DND-41 (cell line): ENCODE measurements at regions not wholly inside any gene's neighbourhood (a gene's known extent, or its start where the extent isn't known, plus 50 kb on each side); places are given as distances from the start of the nearest gene placed in this dataset.

Source experiments
- ATAC-seq: fragments of 200-7000 bp; cut with Tn5 transposase; 3 replicates; pipeline ENCODE4 v1.9.1; 2021; ENCODE audit warnings: low read depth; ENCODE audit not compliant: insufficient read depth
- DNase-seq: peaks from one replicate; pipeline ENCODE4 v3.0.0-alpha.2; 2020
- H2AFZ ChIP-seq: 2 replicates; pipeline ENCODE4 v1.6.0; 2012; ENCODE audit warnings: low read depth, low read length
- H3K27ac ChIP-seq: 2 replicates; pipeline ENCODE4 v1.5.1; 2012; ENCODE audit warnings: low read length, inconsistent platforms
- H3K27me3 ChIP-seq: fragments of 200-600 bp; sonication (generic); 2 replicates; pipeline ENCODE4 v1.6.0; 2012; ENCODE audit warnings: low read length, mild to moderate bottlenecking, inconsistent platforms; ENCODE audit not compliant: insufficient read depth, poor library complexity
- H3K36me3 ChIP-seq: 2 replicates; pipeline ENCODE4 v1.5.1; 2012; ENCODE audit warnings: low read length, inconsistent platforms; ENCODE audit not compliant: insufficient read depth
- H3K4me1 ChIP-seq: 2 replicates; pipeline ENCODE4 v1.5.1; 2012; ENCODE audit warnings: mild to moderate bottlenecking, low read length; ENCODE audit not compliant: insufficient read depth
- H3K4me2 ChIP-seq: 2 replicates; pipeline ENCODE4 v1.6.0; 2012; ENCODE audit warnings: mild to moderate bottlenecking, moderate library complexity, low read length, inconsistent platforms; ENCODE audit not compliant: insufficient read depth
- H3K4me3 ChIP-seq, 2 experiments: fragments of 200-600 bp in 1 of 2; shearing (Covaris generic) in 1 of 2; 2 replicates each; pipeline ENCODE4 v1.5.1; 2012 to 2016; ENCODE audit warnings: inconsistent platforms in 2 of 2, low read length in 2 of 2, mild to moderate bottlenecking in 2 of 2, low read depth in 1 of 2, moderate library complexity in 1 of 2
- H3K79me2 ChIP-seq: 2 replicates; pipeline ENCODE4 v1.6.0; 2012; ENCODE audit warnings: low read length, inconsistent platforms; ENCODE audit not compliant: insufficient read depth
- H3K9ac ChIP-seq: 2 replicates; pipeline ENCODE4 v1.6.0; 2012; ENCODE audit warnings: low read depth, mild to moderate bottlenecking, inconsistent platforms, low read length, moderate library complexity
- H3K9me3 ChIP-seq: 2 replicates; pipeline ENCODE4 v1.5.1; 2012; ENCODE audit warnings: low read length, moderate library complexity, mild to moderate bottlenecking, inconsistent platforms; ENCODE audit not compliant: insufficient read depth, severe bottlenecking
- H4K20me1 ChIP-seq: 2 replicates; pipeline ENCODE4 v1.6.0; 2012; ENCODE audit warnings: low read length; ENCODE audit not compliant: insufficient read depth
- CTCF ChIP-seq: IDR thresholded peaks from 2 replicates; pipeline ENCODE4 v1.5.1; 2012; ENCODE audit warnings: borderline replicate concordance, low read length, moderate library complexity, mild to moderate bottlenecking; ENCODE audit not compliant: poor library complexity, severe bottlenecking; ENCODE audit errors: extremely low read depth
- EZH2 ChIP-seq: IDR thresholded peaks from 3 replicates; pipeline ENCODE4 v1.6.1; 2012; ENCODE audit warnings: borderline replicate concordance, low read depth, mild to moderate bottlenecking, moderate library complexity, low read length, inconsistent platforms; ENCODE audit not compliant: severe bottlenecking

GRCh38 chr1:25028907-25029599, 99.0 kb upstream of the RUNX3 start:
- no peak overlapping the region for H3K4me2 ChIP-seq

DNA sequence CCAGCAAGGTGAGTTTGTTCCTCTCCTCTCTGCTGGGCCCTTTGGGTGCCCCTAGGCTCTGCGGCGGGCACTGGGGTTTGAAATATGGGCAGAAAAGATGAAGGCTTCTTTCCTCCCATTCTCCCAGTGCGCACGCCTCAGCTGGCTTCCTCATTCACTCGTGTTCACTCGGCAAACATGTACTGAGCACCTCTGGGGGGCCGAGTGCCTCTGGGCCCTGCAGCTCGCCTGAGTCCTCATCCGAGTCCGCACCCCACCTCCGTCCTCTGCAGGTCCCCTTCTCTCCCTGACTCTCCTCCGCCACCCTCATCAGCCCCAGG, 98.5 kb upstream of the RUNX3 start:
- Histone ChIP-seq H3K4me2 (no peak overlapping the region), H3K4me3 (no peak overlapping the region), H3K27ac (no peak overlapping the region), H3K9ac (no peak overlapping the region), H3K9me3 (no peaks in the 10 kb centered on the region), H3K27me3 (no peaks in the 10 kb centered on the region), H4K20me1 (peaks cover 7% of the 10 kb centered on the region; the same call in 1 of the 2 replicates), H3K36me3 (no peaks in the 10 kb centered on the region), H3K4me1 (peaks cover 13% of the 10 kb centered on the region), H2AFZ (no peak overlapping the region), H3K79me2 (no peaks in the 10 kb centered on the region)
- no peak for TF ChIP-seq CTCF
- no peak for TF ChIP-seq EZH2
- ATAC-seq (no peak), DNase-seq (no peak)

More at GRCh38 chr1:25028907-25029599, 99.0 kb upstream of the RUNX3 start:
- peaks cover 8% of the 10 kb centered on the region for H3K4me1 ChIP-seq
- H4K20me1 ChIP-seq: peaks cover 3% of the 10 kb centered on the region; the same call in 1 of the 2 replicates
- no peak for DNase-seq
- H3K4me3 ChIP-seq: no peak overlapping the region
- no peaks in the 10 kb centered on the region for H3K27me3 ChIP-seq
- no peak for TF ChIP-seq CTCF
- no peak for TF ChIP-seq EZH2
- peak; percentile 31; the same call in 1 of the 3 replicates for ATAC-seq
- no peaks in the 10 kb centered on the region for H3K9me3 ChIP-seq
- H3K79me2 ChIP-seq: no peaks in the 10 kb centered on the region
- no peak overlapping the region for H3K9ac ChIP-seq
- no peak overlapping the region for H2AFZ ChIP-seq
- H3K27ac ChIP-seq: no peak overlapping the region
- H3K36me3 ChIP-seq: no peaks in the 10 kb centered on the region

- Histone ChIP-seq H3K36me3 (no peaks in the 10 kb centered on the region), H3K27ac (no peak overlapping the region), H3K4me3 (no peak overlapping the region), H3K79me2 (no peaks in the 10 kb centered on the region), H3K27me3 (no peaks in the 10 kb centered on the region), H3K4me2 (no peak overlapping the region), H3K9me3 (no peaks in the 10 kb centered on the region), H4K20me1 (peaks cover 13% of the 10 kb centered on the region), H3K9ac (no peak overlapping the region), H2AFZ (no peak overlapping the region), H3K4me1 (peaks cover 19% of the 10 kb centered on the region)
- DNase-seq (no peak), ATAC-seq (no peak)
- TF ChIP-seq EZH2 (no peak), CTCF (no peak)
These were observed 97.9 kb upstream of the RUNX3 start for GRCh38 chr1:25027822-25028586.
